Keratinocyte (primary cell): ENCODE measurements at regions not wholly inside any gene's neighbourhood (a gene's known extent, or its start where the extent isn't known, plus 50 kb on each side); places are given as distances from the start of the nearest gene placed in this dataset.

ENCODE experiments used
- DNase-seq: peaks from one replicate; pipeline ENCODE4 v3.0.0-alpha.2; 2011; ENCODE audit warnings: low read depth, missing footprints, low spot score
- FAIRE-seq: peaks from 2 replicates; lab custom pipeline; 2011; peaks lifted over from hg19 to GRCh38; lab: Jason Lieb, UNC
- H2AFZ ChIP-seq: 2 replicates; pipeline ENCODE4 v1.6.0; 2012; ENCODE audit warnings: low read length, control low read depth, inconsistent platforms; ENCODE audit not compliant: control insufficient read depth
- H3K27ac ChIP-seq: 2 replicates; pipeline ENCODE4 v1.5.1; 2011; ENCODE audit warnings: low read length; ENCODE audit not compliant: control insufficient read depth, insufficient read depth
- H3K27me3 ChIP-seq: 3 replicates; pipeline ENCODE4 v1.6.0; 2011; ENCODE audit warnings: low read length; ENCODE audit not compliant: control insufficient read depth, insufficient read depth; ENCODE audit errors: extremely low read depth
- H3K36me3 ChIP-seq, 2 experiments: 2 replicates in 1 of 2; 3 replicates in 1 of 2; pipeline ENCODE4 v1.5.1; 2011; ENCODE audit warnings: low read length in 2 of 2, mild to moderate bottlenecking in 1 of 2; ENCODE audit not compliant: control insufficient read depth in 2 of 2, insufficient read depth in 2 of 2; ENCODE audit errors: extremely low read depth in 1 of 2
- H3K4me1 ChIP-seq: 3 replicates; pipeline ENCODE4 v1.5.1; 2011; ENCODE audit warnings: low read length; ENCODE audit not compliant: control insufficient read depth, insufficient read depth; ENCODE audit errors: extremely low read depth
- H3K4me2 ChIP-seq: 3 replicates; pipeline ENCODE4 v1.6.0; 2011; ENCODE audit warnings: low read depth, low read length; ENCODE audit not compliant: control insufficient read depth, insufficient read depth; ENCODE audit errors: extremely low read depth
- H3K4me3 ChIP-seq, 3 experiments: fragments of 200-600 bp in 1 of 3; sonication (generic) in 1 of 3; 2 replicates in 2 of 3; 3 replicates in 1 of 3; pipeline ENCODE4 v1.5.1; 2011 to 2016; ENCODE audit warnings: low read length in 3 of 3, mild to moderate bottlenecking in 3 of 3, control low read depth in 2 of 3, inconsistent platforms in 1 of 3, low read depth in 1 of 3, mixed read lengths in 1 of 3, mixed run types in 1 of 3, moderate library complexity in 1 of 3; ENCODE audit not compliant: control insufficient read depth in 2 of 3, insufficient read depth in 2 of 3; ENCODE audit errors: extremely low read depth in 1 of 3
- H3K79me2 ChIP-seq: 2 replicates; pipeline ENCODE4 v1.6.0; 2012; ENCODE audit warnings: low read length; ENCODE audit not compliant: control insufficient read depth, insufficient read depth
- H3K9ac ChIP-seq: 3 replicates; pipeline ENCODE4 v1.6.0; 2011; ENCODE audit warnings: low read length; ENCODE audit not compliant: control insufficient read depth, insufficient read depth; ENCODE audit errors: extremely low read depth
- H3K9me1 ChIP-seq: 3 replicates; pipeline ENCODE4 v1.6.0; 2011; ENCODE audit warnings: low read length; ENCODE audit not compliant: control insufficient read depth, insufficient read depth; ENCODE audit errors: extremely low read depth
- H3K9me3 ChIP-seq: 2 replicates; pipeline ENCODE4 v1.5.1; 2012; ENCODE audit warnings: low read depth, low read length; ENCODE audit not compliant: control insufficient read depth
- H4K20me1 ChIP-seq: 3 replicates; pipeline ENCODE4 v1.6.0; 2011; ENCODE audit warnings: low read length; ENCODE audit not compliant: control insufficient read depth, insufficient read depth; ENCODE audit errors: extremely low read depth
- EZH2 ChIP-seq: IDR thresholded peaks from one replicate; pipeline ENCODE4 v1.6.1; 2012; ENCODE audit warnings: inconsistent platforms, mild to moderate bottlenecking, low read length, moderate library complexity
- dilution Hi-C: fragments of 300-500 bp; cut with MboI; formaldehyde crosslinking; loops from one replicate; pipeline ENCODE4 v1.7.0; 2020; ENCODE audit warnings: low sequenced_read_pairs; ENCODE audit not compliant: extremely low pct_ligation_motif_present
- TF ChIP-seq, protein P1 (sequence below), 3 experiments: IDR thresholded peaks in 1 of 3; conservative IDR thresholded peaks in 1 of 3; optimal IDR thresholded peaks in 1 of 3; 2 replicates in 2 of 3; 3 replicates in 1 of 3; pipeline versions ENCODE3 to v1.5.1; 2011; ENCODE audit warnings: low read length in 3 of 3, mild to moderate bottlenecking in 3 of 3, moderate library complexity in 2 of 3, control low read depth in 1 of 3, inconsistent platforms in 1 of 3; ENCODE audit not compliant: insufficient read depth in 2 of 3; ENCODE audit errors: extremely low read depth in 1 of 3

DNA sequence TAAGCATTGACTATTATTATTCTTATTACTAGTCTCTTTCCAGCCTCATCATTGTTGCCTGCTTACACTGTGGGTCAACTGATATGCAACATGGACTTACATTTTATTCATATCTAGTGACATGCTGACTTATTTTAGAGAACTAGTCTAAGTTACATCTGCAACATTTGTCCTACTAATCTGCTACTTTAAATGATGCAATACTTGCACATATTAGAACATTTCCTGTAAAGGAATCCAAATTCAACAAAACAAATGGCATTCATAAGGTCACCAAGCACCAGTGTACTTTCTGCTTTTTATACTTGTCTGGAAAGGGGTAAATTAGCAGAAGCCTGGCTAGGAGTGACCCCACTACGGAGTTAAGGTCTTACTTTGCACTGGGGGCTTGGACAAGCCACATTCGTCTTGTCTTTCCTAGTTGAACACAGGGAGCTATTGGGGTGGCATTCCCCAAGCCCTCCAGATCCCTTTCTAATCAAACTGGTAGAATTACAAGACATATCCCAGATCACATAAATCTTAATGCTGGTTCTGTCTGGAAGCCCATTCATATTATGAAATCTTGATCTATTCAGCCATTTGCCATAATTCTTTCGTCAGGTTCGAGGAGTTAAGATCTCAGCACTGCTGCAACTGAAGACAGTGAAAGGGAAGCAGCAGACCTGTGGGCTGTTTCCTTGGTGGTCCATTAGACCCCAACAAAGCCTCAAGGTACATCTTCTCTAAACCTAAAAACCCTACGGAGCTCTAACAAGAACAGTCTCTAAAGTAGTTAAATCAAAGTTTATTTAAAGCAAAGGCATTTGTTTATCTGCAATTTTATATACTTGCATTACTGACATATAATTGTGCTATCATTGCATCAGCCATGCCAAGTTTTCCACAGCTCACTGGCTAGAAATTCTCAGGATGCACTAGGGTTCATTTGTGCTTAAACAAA, 49.9 kb upstream of the RTN4 start:
- Histone ChIP-seq H3K9ac (no peak overlapping the region), H3K9me1 (no peaks in the 10 kb centered on the region), H3K27ac (no peak overlapping the region), H3K4me1 (peaks cover 26% of the 10 kb centered on the region), H3K4me2 (no peak overlapping the region), H3K9me3 (no peaks in the 10 kb centered on the region), H3K79me2 (no peaks in the 10 kb centered on the region), H2AFZ (peak overlapping the region; percentile 18), H3K27me3 (no peaks in the 10 kb centered on the region), H4K20me1 (no peaks in the 10 kb centered on the region), H3K4me3 (no peak overlapping the region), H3K36me3 (no peaks in the 10 kb centered on the region)
- no peak for DNase-seq
- dilution Hi-C loops, result no loop called here
- FAIRE-seq, result peak; percentile 17
- TF ChIP-seq EZH2, result no peak
- TF ChIP-seq, protein P1, sequence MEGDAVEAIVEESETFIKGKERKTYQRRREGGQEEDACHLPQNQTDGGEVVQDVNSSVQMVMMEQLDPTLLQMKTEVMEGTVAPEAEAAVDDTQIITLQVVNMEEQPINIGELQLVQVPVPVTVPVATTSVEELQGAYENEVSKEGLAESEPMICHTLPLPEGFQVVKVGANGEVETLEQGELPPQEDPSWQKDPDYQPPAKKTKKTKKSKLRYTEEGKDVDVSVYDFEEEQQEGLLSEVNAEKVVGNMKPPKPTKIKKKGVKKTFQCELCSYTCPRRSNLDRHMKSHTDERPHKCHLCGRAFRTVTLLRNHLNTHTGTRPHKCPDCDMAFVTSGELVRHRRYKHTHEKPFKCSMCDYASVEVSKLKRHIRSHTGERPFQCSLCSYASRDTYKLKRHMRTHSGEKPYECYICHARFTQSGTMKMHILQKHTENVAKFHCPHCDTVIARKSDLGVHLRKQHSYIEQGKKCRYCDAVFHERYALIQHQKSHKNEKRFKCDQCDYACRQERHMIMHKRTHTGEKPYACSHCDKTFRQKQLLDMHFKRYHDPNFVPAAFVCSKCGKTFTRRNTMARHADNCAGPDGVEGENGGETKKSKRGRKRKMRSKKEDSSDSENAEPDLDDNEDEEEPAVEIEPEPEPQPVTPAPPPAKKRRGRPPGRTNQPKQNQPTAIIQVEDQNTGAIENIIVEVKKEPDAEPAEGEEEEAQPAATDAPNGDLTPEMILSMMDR (optimal IDR thresholded peaks at IDR 0.05 in 1 of 3, IDR thresholded peaks at IDR 0.05 in 1 of 3, conservative IDR thresholded peaks at IDR 0.05 in 1 of 3; ENCODE audit: extremely low read depth in 1 of 3, insufficient read depth in 2 of 3, low read length in 3 of 3), result no peak
